Calu3 (cell line): ENCODE measurements at regions not wholly inside any gene's neighbourhood (a gene's known extent, or its start where the extent isn't known, plus 50 kb on each side); places are given as distances from the start of the nearest gene placed in this dataset.

Source experiments
- BruUV-seq: library from RNA; stranded (reverse); fragments of 400-500 nt; replicated peaks from 2 replicates; lab custom pipeline; 2021; lab: Mats Ljungman, UMichigan
- CTCF ChIA-PET: fragments of 300-600 bp; sonication (Branson Sonifier 250); formaldehyde crosslinking; loops from one replicate; lab custom pipeline; 2022; ENCODE audit warnings: antibody characterized with exemption; lab: Charles Lee
- DNase-seq: peaks from one replicate; pipeline ENCODE4 v3.0.0; 2022
- H3K27ac Mint-ChIP-seq: one replicate; pipeline ENCODE4 v1.8.0; 2022; ENCODE audit warnings: mixed read lengths; ENCODE audit not compliant: unreplicated experiment
- H3K27me3 Mint-ChIP-seq: one replicate; pipeline ENCODE4 v1.8.0; 2022; ENCODE audit warnings: mixed read lengths; ENCODE audit not compliant: unreplicated experiment
- H3K36me3 Mint-ChIP-seq: one replicate; pipeline ENCODE4 v1.8.0; 2022; ENCODE audit warnings: mild to moderate bottlenecking, moderate library complexity, mixed read lengths; ENCODE audit not compliant: insufficient read depth, unreplicated experiment
- H3K4me1 Mint-ChIP-seq: one replicate; pipeline ENCODE4 v1.8.0; 2022; ENCODE audit warnings: mild to moderate bottlenecking, low read depth, mixed read lengths; ENCODE audit not compliant: unreplicated experiment
- H3K4me3 Mint-ChIP-seq: one replicate; pipeline ENCODE4 v1.8.0; 2022; ENCODE audit warnings: mild to moderate bottlenecking, low read depth, moderate library complexity, mixed read lengths; ENCODE audit not compliant: unreplicated experiment
- H3K9me3 Mint-ChIP-seq: one replicate; pipeline ENCODE4 v1.8.0; 2022; ENCODE audit warnings: low read depth, mixed read lengths; ENCODE audit not compliant: unreplicated experiment
- intact Hi-C: fragments of 100-400 bp; cut with micrococcal nuclease; formaldehyde crosslinking; loops from one replicate; pipeline ENCODE4 v1.10.0; 2022; ENCODE audit not compliant: unreplicated experiment
- TF ChIP-seq, protein P1 (sequence below): fragments of 200-600 bp; IDR thresholded peaks from one replicate; pipeline ENCODE4 v1.8.0; 2022; ENCODE audit warnings: antibody characterized with exemption; ENCODE audit not compliant: unreplicated experiment

GRCh38 chr13:53368948-53369347 is 340.3 kb downstream of the OLFM4 start:
- DNase-seq = no peak
- Mint-ChIP-seq H3K36me3 (no peaks in the 10 kb centered on the region), H3K4me3 (no peak overlapping the region), H3K27me3 (no peaks in the 10 kb centered on the region), H3K27ac (no peak overlapping the region), H3K4me1 (no peaks in the 10 kb centered on the region), H3K9me3 (peaks cover 5% of the 10 kb centered on the region)
- no TSS peak for BruUV-seq
- TF ChIP-seq, protein P1, sequence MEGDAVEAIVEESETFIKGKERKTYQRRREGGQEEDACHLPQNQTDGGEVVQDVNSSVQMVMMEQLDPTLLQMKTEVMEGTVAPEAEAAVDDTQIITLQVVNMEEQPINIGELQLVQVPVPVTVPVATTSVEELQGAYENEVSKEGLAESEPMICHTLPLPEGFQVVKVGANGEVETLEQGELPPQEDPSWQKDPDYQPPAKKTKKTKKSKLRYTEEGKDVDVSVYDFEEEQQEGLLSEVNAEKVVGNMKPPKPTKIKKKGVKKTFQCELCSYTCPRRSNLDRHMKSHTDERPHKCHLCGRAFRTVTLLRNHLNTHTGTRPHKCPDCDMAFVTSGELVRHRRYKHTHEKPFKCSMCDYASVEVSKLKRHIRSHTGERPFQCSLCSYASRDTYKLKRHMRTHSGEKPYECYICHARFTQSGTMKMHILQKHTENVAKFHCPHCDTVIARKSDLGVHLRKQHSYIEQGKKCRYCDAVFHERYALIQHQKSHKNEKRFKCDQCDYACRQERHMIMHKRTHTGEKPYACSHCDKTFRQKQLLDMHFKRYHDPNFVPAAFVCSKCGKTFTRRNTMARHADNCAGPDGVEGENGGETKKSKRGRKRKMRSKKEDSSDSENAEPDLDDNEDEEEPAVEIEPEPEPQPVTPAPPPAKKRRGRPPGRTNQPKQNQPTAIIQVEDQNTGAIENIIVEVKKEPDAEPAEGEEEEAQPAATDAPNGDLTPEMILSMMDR = no peak
- CTCF ChIA-PET = no interaction called here
- intact Hi-C loops = no loop called here

DNA sequence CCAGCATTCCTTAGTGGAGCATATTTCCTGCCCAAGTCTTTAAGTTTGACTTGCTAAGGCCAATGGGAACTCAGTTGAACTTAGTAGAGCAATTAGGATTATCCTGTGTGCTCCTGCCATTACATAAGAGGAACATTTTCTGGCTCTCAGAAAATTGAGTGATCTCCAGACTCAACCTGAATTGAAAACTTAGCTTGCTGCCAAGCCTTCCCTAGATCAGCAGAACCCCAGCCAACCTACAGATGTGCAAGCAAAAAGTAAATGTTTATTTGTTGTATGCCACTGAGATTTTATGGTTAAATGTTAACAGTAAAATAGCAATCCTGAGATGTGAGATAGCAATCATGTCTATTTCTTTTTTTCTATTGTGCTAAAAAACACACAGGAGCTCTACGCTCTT is 350.9 kb downstream of the OLFM4 start:
- BruUV-seq = no TSS peak
- H3K27me3 Mint-ChIP-seq = no peaks in the 10 kb centered on the region
- TF ChIP-seq, protein P1 = no peak
- no peaks in the 10 kb centered on the region for H3K4me1 Mint-ChIP-seq
- intact Hi-C loops = no loop called here
- no peak for DNase-seq
- H3K9me3 Mint-ChIP-seq = peaks cover 11% of the 10 kb centered on the region
- H3K36me3 Mint-ChIP-seq = no peaks in the 10 kb centered on the region
- CTCF ChIA-PET = no interaction called here
- no peak overlapping the region for H3K27ac Mint-ChIP-seq
- no peak overlapping the region for H3K4me3 Mint-ChIP-seq

DNA sequence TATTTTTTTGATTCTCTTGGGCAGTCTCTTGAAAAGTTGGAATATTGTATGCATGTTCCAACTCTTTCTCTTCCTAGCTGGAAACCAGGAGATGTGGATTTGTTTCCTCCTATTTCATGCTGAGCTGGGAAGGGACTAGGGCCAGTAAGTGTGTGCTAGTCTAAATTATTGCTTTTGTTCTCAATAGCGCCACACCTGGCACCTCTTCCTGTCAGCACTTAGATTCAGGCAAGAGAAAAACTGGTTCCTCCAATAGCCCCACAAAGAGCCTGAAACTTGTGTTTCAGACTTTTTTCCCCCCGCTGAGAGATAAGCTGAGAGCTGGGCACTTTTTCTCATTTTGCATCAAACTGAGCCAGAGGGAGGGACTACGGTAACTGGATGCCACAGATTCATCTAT is 353.4 kb downstream of the OLFM4 start:
- Mint-ChIP-seq H3K9me3 (peaks cover 17% of the 10 kb centered on the region), H3K4me3 (no peak overlapping the region), H3K36me3 (no peaks in the 10 kb centered on the region), H3K4me1 (no peaks in the 10 kb centered on the region), H3K27me3 (no peaks in the 10 kb centered on the region), H3K27ac (no peak overlapping the region)
- no peak for DNase-seq
- CTCF ChIA-PET = no interaction called here
- BruUV-seq = no TSS peak
- intact Hi-C loops = no loop called here
- TF ChIP-seq, protein P1 = no peak

DNA sequence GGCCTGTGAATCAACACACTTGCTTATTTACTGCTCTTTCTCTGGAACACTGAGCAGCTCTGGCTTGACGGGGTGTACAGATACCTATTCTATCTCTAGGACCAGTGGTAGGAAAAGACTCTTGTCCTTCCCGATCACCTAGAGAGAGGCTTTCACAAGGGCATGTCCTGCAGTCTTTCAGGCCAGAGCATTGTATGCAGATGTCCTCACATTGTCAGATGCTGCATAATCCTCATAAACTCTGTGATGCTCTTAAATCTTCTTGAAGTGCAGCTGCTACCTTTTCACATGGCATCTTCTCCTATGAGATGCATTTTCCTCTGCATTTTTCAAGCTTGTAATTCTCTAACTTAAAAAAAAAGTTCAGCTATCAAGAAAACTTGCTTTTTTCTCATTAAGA is 369.4 kb downstream of the OLFM4 start:
- Mint-ChIP-seq H3K4me1 (no peaks in the 10 kb centered on the region), H3K4me3 (no peak overlapping the region), H3K9me3 (peaks cover 14% of the 10 kb centered on the region), H3K27me3 (no peaks in the 10 kb centered on the region), H3K36me3 (no peaks in the 10 kb centered on the region), H3K27ac (no peak overlapping the region)
- CTCF ChIA-PET = no interaction called here
- TF ChIP-seq, protein P1 = no peak
- BruUV-seq = no TSS peak
- intact Hi-C loops = no loop called here
- DNase-seq = no peak
